GM11168 (cell line): ENCODE measurements at regions not wholly inside any gene's neighbourhood (a gene's known extent, or its start where the extent isn't known, plus 50 kb on each side); places are given as distances from the start of the nearest gene placed in this dataset.

ENCODE experiments used
- in situ Hi-C: fragments of 300-500 bp; cut with MboI; formaldehyde crosslinking; loops from one replicate; pipeline ENCODE4 v1.12.0; 2022; ENCODE audit warnings: low sequenced_read_pairs; ENCODE audit not compliant: unreplicated experiment

DNA sequence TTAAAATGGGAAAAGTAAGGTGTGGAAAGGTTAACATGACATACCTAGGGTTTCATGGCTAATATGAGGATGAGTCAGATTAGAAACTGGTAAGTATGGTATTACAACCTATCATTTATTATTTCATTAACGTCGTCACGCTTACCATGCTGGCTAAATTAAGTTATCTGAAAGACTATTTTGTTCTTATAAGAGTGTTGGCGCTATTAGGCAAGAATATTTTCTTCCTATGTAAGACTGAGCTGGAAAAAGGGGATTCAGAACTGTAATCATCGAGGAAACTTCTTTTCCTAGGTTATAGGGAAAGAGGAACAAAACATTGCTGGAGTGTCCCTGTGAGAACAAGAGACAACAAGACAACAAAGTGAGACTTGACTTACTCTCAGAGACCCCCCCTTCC is 440.8 kb downstream of the KCNJ2 start:
- in situ Hi-C loops: no loop called here

DNA sequence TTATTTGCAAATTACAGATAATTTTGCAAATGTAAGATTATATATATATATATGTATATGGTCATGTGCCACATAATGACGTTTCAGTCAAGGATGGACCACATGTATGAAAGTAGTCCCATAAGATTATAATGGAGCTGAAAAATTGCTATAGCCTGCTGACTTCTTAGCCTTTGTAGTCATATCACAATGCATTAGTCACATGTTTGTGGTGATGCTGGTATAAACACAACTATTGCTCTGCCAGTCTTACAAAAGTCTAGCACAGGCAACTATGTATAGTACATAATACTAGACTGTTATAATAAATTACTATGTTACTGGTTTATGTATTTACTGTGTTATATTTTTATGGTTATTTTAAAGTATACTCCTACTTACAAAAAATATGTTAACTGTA is 444.3 kb downstream of the KCNJ2 start:
- in situ Hi-C loops: no loop called here

GRCh38 chr17:70615831-70616230 is 446.5 kb downstream of the KCNJ2 start:
- in situ Hi-C loops: no loop called here

- in situ Hi-C loops: no loop called here
Measured at GRCh38 chr17:70618641-70619040, 449.3 kb downstream of the KCNJ2 start.

- in situ Hi-C loops: no loop called here
Measured at GRCh38 chr17:70621566-70621965, 452.2 kb downstream of the KCNJ2 start.

DNA sequence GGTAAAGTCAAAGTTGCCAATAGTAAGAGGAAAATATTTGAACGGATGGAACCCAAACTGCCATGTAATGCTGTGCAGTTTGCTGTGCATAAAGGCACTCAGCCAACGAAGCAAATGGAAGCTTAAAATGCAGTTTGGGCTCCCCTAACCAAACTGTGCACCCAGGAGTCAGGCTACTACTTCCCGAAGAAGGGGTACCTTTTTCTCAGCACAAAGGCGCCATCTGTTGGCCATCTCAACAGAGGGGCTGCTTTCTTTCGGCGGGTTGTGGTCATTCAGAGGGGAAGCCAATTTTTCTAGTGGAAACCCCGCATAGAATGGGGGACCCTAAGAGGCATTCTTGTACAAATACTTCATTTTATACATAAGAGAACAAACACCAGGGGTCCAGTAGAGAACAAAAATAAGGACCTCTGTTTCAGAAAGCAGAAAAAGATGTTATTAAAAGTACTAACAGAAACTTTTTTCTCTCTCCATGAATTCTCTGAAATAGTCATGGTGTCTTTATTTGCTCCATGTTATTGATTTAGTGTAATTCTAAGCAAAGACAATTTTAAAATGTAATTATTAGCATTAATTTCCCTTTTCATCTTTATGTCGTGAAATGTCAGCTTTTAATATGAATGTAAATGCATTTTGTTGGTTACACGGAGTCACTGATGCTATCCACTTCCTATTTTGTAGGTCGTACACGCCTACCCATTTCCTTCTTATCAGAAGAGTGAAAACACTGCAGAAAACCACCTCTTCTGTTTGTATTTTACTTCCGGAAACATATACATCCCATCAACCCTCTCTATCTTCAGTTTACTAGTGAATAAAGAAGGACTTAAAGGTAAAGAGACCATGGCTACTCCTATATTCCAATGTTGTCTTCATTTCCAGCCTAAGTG is 453.3 kb downstream of the KCNJ2 start:
- in situ Hi-C loops: no loop called here

DNA sequence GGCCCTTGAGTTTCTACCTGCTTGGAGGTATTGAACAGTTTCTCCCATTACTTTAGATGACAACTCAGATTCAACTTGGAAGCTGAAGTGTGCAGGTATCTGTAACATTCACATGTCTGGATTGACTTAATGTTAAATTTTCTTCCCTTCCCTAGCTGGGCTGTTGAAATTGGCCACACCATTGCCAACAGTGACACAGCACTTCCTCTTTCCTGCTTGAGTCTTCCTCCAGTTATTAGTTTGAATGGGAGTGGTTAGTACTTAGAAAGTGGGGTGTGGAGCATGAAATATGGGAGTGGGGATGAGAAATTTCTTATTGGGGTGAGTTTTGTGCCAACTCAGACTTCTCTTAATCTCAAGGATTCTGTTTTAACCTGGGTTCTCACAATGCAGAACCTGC is 454.9 kb downstream of the KCNJ2 start:
- in situ Hi-C loops: no loop called here

DNA sequence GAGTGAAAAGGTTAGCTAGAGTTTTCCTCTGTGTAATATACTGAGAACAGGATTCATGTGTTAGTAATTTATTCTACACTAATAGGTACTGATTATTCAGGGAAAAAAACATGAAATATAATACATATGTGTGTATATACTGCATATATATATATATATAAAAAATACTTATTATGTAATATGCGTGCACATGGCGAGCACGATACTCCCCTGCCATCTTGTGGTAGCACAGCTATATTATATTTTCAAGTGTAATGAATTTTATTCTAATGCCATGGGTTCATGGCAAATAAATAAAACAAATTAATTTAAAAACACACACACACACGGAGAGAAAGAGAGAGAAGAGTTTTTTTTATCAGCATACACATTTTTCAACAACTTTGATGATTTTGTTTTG is 460.6 kb downstream of the KCNJ2 start:
- in situ Hi-C loops: loop anchor here (25.0 kb wide), 1 partner anchor 1932 kb away; no protein-coding TSS in a partner anchor

- in situ Hi-C loops: loop anchor here (25.0 kb wide), 1 partner anchor 1926 kb away; no protein-coding TSS in a partner anchor
Measured at GRCh38 chr17:70636517-70637133, 467.3 kb downstream of the KCNJ2 start.

DNA sequence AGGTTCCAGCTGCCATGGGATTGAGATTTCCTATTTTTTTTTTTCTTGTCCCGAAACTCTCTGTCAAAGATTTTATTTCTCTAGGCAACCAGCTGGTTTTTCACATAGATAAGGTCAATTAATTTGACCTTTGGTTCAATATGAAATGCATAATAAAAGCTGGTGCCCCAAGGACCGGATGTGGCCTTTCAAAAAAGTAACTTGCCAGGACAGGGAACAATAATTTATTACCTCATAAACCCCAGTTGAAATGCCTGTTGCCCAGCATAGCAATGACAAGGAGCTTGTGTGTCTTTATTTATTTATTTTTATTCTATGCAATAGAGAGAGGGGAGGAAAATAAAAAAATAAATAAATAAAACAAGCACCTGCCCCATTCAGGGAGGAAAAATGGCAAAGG is 472.7 kb downstream of the KCNJ2 start:
- in situ Hi-C loops: loop anchor here (25.0 kb wide), 1 partner anchor 1920 kb away; no protein-coding TSS in a partner anchor

- in situ Hi-C loops: loop anchor here (25.0 kb wide), 1 partner anchor 1918 kb away; no protein-coding TSS in a partner anchor
Measured at GRCh38 chr17:70644096-70644495, 474.8 kb downstream of the KCNJ2 start.

- in situ Hi-C loops: loop anchor here (25.0 kb wide), 1 partner anchor 1916 kb away; no protein-coding TSS in a partner anchor
Measured at GRCh38 chr17:70646673-70647072, 477.3 kb downstream of the KCNJ2 start.

GRCh38 chr17:70648166-70648565 is 478.8 kb downstream of the KCNJ2 start:
- in situ Hi-C loops: loop anchor here (25.0 kb wide), 1 partner anchor 1914 kb away; no protein-coding TSS in a partner anchor

DNA sequence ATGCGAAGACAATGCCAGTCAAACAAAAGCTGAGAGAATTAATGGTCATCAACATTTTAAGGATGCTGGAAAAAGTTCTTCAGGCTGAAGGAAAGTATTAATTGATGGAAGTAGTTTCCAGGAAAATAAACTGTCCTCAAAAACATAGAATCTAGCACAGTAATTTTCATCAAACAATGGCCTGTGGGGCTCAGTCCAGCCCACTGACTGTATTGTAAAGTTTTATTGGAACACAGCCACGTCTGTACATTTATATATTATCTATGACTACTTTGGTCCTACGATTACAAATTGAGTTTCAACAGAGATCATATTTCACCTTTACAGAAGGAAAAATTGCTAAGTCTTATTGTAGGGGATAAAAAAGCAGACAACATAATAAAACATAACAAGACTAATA is 484.5 kb downstream of the KCNJ2 start:
- in situ Hi-C loops: no loop called here

DNA sequence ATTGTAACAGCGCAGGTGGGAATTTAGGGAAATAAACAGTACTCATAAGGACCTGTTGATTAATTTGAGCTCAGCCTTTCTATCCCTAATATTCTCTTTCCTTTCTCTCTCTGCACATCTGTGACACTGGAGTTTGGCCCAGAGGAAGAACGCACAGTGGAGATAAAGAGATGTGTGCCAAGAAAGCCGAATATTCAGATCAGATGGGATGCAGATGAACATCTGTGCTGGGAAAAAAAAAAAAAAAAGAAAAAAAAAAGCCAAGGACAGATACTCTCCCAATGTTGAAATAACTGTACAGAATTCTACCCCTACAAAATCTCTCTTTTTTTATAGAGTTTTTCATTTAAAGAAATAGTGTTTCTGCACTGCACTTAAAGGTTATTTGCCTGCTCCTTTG is 485.4 kb downstream of the KCNJ2 start:
- in situ Hi-C loops: no loop called here

- in situ Hi-C loops: no loop called here
Measured at GRCh38 chr17:70655176-70655958, 486.0 kb downstream of the KCNJ2 start.

DNA sequence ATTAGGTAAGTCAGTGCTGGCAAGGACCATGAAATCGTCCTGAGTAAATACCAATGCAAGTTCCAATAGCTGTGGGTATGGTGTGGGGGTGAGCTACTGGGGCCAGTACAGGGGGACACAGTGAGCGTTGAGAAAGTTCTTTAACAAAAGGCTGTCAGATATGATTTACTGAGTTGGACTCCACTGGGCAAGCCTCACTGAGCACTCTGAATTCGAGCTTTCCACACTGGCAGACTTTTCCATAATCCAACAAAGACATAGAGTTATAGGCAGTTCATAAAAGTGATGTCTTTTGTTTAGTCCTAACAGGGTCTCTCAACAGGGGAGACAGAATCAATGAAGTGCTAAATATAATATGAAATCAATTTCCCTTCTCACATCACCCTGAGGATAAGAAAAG is 489.0 kb downstream of the KCNJ2 start:
- in situ Hi-C loops: no loop called here

- in situ Hi-C loops: no loop called here
Measured at GRCh38 chr17:70658840-70659239, 489.5 kb downstream of the KCNJ2 start.

DNA sequence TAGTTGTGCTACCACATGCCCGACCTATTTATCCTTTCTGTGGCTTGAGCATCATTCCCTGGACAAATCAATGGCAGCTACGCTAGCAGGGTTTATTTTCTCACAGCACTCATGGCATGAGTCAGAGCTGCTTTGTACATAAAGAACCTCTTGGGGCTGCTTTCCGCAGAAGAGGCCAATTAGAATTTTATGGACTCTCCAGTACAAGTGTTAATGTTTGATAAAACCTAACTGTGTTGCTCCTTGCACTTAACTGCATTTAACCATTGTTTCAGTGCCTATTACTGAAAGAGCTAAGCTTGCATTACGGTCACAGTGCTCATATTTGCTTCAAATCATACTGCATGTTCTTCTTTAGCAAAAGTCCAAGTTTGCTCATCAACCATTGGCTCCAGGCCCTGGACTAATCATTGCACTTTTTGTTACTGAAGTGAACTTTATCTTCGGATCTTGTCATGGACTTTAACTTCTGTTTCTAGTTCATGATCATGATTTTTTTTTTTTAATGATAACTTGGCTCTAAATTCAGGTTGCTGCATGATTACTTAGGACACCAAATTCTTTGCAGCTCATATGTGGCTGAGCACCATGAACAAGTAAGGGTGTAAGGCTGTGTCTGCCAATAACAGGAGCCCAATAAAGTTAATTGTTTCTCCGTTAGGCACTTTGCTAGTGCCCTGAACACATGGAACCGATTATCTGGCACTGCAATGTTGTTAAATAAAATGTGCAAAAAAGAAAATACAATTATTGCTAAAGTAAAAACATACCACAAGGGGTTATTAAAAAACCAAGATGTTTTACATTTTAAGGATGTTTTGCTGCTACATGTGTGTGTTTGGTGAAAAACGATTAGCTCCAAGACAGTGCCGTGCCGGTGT is 492.2 kb downstream of the KCNJ2 start:
- in situ Hi-C loops: no loop called here
